Activated naive CD4-positive, alpha-beta T cell treated with anti-CD3 and anti-CD28 coated beads, Interleukin-2, amount 50 U/mL, for 16 hours (primary cell): ENCODE measurements at regions not wholly inside any gene's neighbourhood (a gene's known extent, or its start where the extent isn't known, plus 50 kb on each side); places are given as distances from the start of the nearest gene placed in this dataset.
"Not testable (repeated sequence)": the region's sequence is repeated elsewhere in the genome, so short reads cannot be mapped to it uniquely, and the experiment has no call there.

Experiments used
- DNase-seq: peaks from one replicate; pipeline ENCODE4 v3.0.0-alpha.2; 2020

DNA sequence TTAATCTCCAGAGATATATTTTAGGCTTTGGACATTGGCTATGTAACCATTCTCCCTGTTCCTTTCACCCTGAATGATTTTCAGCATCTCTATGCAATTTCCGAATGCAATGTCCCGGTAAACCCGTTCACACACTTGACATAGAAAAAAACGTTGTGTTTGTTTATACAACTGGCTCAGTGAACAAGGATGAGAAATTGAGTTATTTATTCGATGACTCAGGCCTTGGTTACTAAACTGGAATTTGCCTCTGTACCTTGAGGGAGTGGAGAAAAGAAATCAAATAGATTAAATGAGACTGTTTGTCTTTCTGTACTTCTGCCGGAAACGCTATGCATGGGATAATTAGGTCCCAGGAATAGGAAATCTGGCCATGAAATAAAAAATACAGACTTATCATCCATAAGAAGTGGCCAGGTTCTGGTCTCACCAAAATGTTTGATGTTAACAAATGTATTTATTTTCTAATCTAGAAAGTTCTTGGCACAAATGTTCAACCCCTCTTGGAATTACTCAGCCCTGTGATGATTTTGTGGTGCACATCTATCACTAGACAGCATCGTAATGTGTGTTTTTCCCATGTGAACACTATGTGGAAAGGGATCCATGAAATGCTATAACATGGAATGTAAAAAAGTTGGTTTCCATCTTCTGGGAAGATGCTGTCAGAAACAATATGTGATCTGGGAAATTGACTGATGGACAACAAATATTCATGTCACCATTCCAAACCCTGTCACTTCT lies 253.9 kb downstream of the DUSP10 start:
- DNase-seq, result no peak

GRCh38 chr1:221488550-221488949 lies 253.3 kb downstream of the DUSP10 start:
- no peak for DNase-seq

DNA sequence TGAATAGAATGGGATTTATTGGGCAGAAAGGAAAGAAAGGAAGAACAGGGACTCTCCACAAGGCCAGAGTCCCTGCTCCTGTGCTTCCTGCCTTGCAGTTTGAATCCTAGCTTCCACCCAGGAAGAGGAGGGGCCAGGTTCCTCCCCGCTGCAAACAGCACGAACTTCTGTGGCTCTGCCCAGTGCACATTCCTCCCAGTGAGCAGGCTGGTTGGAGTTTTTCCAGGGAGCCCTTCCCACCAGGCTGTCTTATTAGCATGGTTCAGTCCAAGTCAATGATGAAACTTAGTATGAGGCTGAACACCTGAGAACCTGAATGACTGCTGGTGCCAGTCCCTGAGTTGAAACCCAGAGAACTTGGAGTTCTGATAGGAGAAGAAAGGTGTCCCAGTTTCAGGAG lies 247.2 kb downstream of the DUSP10 start:
- no peak for DNase-seq

GRCh38 chr1:221497046-221497445 lies 244.8 kb downstream of the DUSP10 start:
- DNase-seq, result no peak

DNA sequence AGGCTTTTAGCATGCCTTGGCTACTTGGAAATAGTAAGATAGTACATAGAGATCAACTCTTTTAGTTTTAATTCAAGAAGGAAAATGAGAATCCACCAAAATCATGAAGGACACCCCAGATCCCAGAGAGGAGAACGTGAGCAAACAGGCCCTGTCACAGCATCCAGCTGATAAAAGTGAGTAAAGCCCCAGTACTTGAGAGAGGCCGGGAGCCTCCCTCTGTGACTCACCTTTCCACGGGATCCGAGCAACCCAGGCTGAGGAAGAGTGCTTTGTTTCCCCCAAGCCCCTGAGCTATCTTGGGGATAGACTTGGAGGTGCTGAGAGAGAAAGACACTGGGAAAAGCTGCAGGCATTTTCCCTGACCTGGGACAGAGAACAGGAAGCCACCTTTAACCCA lies 238.6 kb downstream of the DUSP10 start:
- DNase-seq, result no peak

GRCh38 chr1:221509575-221510355 lies 232.1 kb downstream of the DUSP10 start:
- no peak for DNase-seq

DNA sequence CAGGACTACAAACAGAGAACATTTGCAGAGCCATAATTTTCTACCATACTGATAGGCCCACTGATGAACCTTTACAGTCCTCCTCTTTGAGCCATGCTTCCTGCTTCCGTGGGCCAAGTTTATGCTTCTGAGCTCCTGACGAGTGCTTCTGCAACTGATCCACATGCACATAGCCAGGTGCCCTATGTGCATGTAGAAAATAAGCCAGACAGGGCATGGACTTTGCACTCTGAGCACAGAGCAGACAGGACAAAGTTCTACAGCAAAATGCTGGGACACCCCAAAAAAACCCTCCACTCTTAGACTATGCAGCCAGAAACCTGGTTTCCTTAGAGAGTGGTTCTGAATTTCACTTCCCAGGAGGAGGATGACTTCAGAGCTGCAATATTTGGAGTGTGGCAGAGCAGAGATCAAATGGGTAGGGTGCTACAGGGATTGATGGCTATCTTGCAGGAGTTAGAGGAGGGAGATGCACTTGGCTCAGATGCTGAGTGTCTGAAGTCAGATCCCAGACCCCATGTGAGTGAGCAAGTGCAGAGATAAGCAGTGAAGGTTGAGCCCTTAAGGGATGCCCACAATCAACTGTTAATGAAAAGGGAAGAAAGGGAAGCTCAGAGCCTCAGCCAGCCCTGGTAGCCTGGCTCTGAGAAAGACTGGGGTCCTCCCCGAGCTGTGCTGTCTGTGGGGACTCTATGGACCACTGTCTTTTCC lies 230.9 kb downstream of the DUSP10 start:
- DNase-seq, result no peak

GRCh38 chr1:221511797-221512196 lies 230.1 kb downstream of the DUSP10 start:
- no peak for DNase-seq

DNA sequence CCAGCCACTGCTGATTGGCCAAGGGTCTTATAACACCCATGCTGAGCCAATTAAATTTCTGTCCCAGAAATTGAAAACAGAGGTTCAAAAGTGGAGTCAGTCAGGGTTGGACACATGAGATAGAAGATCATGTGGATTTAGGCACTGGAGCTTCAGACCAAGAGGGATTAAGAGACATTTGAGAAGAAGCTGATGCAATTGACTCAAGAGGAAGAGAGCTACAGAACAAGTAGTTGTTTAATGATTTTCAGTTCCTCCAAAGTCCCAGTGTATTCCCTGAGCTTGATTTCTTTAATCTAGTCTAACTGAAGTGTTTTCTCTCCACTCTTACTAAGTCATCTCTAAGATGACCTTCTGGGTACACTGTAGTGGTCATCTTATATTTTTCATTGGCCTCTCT lies 227.1 kb downstream of the DUSP10 start:
- DNase-seq, result no peak

GRCh38 chr1:221515496-221515895 lies 226.4 kb downstream of the DUSP10 start:
- DNase-seq, result no peak

GRCh38 chr1:221517961-221518360 lies 223.9 kb downstream of the DUSP10 start:
- DNase-seq, result no peak

GRCh38 chr1:221520250-221520649 lies 221.6 kb downstream of the DUSP10 start:
- DNase-seq, result no peak

DNA sequence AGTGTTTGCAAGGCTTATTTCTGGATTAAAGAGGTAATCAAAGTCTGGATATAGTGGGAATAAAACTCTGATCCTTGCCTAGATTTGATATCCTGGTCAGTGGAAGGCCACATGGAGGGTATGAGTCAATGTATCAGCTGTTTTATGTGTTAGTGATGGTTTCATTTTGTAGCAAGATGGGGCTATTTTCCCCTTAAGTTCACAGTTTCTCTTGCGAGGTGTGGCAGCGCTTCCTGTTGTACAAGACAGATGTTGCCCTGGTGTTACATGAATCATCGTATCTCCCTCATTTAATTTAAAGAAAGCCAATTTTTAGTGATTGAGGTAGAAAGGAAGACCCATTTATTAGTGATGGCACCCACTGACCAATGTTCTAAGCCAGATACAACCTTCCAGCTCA lies 220.2 kb downstream of the DUSP10 start:
- DNase-seq, result no peak

- DNase-seq, result no peak
These were observed 219.4 kb downstream of the DUSP10 start for GRCh38 chr1:221522529-221522940.

GRCh38 chr1:221525749-221526148 lies 216.1 kb downstream of the DUSP10 start:
- DNase-seq, result no peak

- DNase-seq, result no peak
These were observed 214.6 kb downstream of the DUSP10 start for GRCh38 chr1:221527302-221527701.

DNA sequence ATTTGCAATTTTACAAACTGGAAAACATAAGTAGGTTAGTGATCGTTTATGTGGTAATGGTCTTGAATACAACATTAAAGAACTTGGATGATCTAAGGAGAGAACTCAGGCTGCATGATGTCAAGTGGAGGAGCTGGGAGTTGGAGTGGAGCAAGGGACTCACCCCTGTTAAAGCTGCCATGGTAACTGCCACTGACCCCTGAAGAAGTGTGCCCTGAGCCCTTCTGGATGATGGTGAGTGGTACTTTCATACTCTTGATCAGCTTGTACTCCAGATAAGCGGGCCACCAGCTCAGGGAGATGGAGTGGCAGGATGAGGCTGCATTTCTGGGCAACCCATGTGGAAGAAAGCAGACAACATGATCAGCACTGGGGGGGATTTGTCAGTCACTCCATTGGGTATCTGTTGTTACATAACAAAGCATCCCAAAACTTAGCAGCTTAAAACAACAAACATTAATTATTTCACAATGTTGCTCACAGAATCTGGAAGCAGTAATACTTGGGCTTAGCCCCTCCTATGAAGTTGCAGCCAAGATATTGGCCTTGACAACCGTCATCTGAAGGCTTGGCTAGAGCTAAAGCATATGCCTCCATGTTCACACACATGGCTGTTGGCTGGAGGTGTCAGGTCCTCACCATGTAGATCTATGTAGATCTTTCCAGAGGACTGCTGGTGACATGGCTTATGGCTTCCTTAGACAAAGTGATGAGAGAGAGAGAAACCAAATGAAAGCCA lies 213.8 kb downstream of the DUSP10 start:
- DNase-seq, result no peak

GRCh38 chr1:221530159-221530558 lies 211.7 kb downstream of the DUSP10 start:
- DNase-seq, result not testable (repeated sequence)

DNA sequence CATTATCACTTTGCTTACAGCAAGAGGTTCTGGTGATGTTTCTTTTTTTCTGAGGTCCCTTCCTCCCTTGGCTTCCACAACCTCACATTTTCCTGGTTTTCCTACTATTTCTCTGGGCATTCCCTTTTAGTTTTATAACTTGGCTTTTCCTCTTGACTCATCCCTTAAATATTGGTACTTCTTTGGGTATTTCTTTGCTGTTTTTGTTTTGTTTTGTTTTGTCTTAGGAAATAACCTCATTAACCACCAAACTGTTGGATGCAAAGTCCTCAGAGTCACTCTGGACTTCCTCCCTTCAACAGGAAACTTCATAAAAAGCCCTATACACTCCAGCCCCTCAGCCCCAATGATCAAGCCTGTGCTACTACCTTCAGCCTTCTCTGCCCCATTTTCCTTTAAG lies 211.1 kb downstream of the DUSP10 start:
- no peak for DNase-seq

DNA sequence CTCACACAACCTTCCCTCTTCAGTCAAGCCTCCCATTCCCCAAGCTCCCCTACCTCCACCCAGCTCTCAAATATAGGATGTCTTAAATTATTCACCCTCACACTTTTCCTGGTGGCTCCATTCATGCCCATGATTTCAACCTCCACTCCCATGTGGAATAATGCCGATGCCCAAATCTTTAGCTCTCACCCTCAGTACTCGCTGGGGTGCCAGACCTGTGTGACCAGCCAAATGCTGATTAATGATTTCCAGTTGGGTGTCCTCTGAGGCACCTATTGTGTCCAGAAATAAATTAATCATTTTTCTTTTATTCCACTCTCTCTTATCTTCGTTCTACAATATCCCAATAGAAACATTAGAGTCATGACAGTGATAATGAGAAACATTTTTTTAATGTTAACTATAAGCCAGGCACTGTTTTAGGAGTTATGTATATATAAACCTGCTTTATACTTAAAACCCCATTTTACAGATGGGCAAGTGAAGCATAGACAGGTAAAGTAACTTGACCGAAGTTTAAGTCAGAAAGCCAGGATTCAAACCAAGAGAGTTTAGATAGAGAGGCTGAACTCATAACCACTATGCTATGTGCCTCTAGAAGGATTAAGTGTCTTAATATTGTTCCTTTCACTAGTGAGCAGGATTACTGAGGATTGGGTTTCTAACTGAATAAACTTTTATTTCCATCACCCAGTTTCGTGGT lies 209.7 kb downstream of the DUSP10 start:
- DNase-seq, result no peak

DNA sequence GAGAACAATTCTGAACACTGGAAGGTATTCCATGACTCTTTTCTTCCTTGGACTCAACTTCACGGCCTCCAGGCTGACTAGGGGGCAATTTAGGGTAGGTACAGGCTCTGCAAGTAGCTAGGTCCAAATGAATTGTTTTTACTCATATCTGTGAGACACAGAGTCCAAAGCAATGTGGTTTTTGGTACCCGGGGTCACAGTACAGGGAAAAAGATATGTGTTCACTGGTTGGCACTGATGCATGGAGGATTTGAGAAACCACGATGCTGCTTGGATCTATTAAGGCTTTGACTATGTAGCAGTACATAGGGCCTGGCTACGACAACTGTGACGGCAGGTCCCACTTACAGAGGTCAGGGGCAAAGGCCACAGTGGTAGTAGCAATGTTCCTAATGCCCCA lies 200.6 kb downstream of the DUSP10 start:
- DNase-seq, result no peak

DNA sequence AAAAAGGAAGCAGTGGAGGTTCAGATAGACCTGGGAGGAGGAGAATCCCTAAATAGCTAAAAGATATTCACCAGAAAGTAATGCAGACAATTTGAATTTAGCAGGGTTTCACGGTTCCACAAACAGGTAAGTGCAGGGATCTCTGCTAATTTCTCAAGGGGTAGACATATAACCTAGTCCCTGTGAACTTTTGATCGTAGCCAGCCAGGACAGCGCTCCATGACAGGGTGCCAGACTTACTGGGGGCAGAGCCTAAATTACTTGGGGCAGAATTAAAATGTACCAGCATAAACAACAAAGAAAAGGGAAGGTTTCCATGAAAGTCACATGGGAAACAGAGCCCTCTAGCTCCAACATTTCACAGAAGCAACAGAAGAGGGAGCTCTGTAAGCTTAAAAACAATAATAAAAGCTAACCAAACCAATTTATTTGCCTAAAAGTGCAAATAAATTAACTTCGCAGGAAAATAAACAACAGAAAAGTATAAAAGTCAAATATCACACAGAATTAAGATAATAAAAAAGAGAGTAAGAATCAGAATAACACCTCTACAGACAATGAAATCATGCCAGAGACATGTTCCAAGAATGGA lies 198.3 kb downstream of the DUSP10 start:
- no peak for DNase-seq
